ENCODE measurements at regions not wholly inside any gene's neighbourhood (a gene's known extent, or its start where the extent isn't known, plus 50 kb on each side); places are given as distances from the start of the nearest gene placed in this dataset.
"Not testable (repeated sequence)": the region's sequence is repeated elsewhere in the genome, so short reads cannot be mapped to it uniquely, and the experiment has no call there.

GRCh38 chr21:39080366-39080765 is 102.9 kb downstream of the PSMG1 start:
- DNase-seq, result no peak

DNA sequence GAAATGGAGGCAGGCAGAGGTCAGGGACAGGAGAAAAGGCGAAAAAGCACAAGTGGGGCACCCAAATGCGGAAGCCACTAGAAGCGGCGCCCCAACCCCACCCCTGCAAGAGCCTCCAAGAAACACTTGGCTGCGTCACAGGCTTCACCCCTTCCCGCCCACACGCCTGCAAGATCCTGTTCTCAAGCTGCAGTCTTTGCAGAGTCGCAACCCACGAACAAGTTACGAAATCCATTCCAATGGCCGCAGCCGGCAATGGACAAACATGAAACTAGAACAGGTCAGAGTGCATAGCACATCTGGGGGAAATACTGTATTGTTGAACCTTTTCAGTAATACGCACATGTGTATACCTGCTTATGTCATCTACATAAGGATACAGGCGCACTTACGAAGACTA is 103.6 kb downstream of the PSMG1 start:
- DNase-seq, result peak; percentile 99

DNA sequence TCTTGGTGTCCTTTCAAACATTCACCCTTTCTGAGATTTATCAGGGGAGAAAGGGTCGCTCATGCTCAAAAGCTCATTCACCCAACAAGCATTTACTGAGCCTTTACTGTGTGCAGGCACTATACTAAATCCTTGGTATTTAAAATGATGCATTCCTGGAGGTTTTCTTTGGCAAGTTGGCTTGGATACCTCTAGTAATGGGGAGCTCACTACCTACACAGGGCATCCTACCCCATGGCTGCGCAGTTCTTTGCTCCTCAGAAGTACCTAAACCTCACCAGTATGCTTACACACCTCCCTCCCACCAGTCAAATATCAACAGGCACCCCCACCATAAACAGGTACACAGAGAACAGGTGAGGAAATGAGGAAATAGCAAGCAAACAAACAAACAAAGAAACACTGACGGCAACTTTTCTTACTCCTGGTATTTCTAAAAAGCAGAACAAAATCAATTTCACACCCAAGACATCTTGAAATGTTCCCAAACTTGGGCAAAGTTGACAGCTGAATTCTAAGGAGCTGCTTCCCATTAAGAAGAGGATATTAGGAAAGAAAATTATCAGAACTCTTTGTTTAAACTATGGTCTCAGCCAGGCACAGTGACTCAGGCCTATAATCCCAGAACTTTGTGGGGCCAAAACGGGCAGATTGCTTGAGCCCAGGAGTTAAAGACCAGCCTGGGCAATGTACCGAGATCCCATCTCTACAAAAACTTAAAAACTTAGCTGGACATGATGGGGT is 104.8 kb downstream of the PSMG1 start:
- no peak for DNase-seq

DNA sequence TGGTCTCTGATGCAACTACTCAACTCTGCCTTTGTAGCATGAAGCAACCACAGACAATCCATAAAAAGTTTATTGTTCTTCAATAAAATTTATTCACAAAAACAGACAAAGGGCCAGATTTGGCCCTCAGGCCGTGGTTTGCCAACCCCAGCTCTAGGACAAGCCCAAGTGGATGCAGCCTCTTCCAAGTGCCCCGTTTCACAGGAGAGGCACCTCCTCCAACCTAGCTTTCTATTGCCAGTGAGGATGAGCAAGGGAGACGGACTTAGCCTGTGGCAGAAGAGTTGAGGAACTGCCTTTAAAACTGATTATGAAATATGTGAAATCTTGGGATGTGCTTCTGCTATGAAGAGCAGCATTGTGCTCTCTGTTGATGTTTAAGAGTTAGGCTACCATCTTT is 105.4 kb downstream of the PSMG1 start:
- DNase-seq, result peak; percentile 64 to 77 (median 75)

DNA sequence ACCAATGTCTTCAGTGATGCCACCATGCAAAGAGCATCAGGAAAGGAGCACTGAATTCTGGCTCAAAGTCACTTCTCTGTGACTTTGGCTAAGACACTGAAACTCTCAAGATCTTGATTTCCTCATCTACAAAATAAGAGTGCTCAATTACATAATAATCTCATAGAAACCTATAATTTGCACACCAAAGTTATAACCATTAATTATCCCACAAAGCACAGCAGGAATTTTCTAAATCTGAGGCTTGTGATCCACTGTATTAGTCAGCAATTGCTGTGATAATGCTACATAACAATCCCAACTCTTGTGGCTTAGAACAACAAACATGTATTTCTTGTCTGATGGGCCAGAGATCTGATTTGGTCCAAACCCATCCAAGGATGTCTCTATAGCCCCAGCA is 108.7 kb downstream of the PSMG1 start:
- no peak for DNase-seq

DNA sequence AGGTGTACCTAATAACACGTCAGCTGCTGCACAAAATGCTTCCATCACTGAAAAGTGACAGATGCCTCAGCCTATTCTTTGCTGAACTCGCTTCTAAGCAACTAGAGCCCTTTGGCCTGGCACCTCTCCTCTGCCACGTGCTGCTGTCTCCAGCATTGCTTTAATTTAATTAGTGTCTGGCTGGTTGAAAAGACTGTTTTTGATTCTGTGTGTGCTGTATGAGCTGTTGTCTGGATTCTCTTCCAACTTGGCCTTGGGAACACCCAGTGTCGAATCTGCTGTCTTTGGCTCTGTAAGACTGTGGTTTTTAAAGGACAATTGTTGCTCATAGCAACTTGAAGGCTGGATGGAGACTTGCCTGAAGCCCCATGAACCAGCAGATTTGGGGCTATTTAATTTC is 109.5 kb downstream of the PSMG1 start:
- no peak for DNase-seq

DNA sequence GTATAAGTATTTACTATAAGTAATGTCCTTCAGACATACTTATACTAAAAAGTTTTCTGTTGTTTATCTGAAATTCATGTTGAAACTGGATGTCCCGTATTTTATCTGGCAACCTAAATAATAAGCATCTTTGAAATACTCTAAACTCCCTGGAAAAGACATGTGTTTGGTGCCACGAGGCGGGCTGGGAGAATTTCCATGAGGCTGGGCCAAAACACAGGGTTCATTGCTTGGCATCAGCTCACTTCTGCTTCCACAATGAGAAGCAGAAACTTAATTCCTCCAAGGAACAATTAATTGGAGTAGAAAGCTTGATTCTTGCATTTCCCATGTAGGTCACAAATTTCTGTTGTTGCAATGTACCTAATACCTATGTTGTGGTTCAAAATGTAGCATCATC is 110.2 kb downstream of the PSMG1 start:
- DNase-seq, result no peak

GRCh38 chr21:39072468-39072867 is 110.8 kb downstream of the PSMG1 start:
- no peak for DNase-seq

DNA sequence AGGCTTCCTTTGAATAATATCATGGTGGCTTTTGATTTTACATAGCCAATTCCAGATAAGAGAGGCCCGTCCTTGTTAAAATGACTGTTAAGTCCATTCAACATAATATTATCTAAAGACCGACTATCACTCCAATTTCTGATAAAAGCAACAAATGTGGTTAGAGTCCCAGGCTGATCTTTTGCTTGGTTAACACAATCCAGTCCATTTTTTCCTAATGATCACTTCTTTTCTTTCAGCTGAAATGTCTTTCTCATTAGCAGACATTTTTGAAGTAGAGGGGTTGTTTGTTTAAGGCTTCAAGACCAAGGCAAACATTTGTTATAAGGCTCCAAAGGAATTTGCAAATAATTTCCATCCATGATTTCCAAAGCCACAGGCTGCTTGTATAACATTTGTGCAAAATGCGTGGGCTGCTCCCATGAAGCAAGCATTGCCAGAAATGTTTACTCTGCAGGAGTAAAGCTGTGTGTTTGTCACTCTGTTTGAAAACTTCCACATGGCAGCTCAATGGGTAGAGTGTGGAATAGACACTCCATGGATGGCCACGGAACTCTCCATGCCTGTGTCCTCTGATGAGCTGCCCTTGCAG is 111.5 kb downstream of the PSMG1 start:
- DNase-seq, result no peak

DNA sequence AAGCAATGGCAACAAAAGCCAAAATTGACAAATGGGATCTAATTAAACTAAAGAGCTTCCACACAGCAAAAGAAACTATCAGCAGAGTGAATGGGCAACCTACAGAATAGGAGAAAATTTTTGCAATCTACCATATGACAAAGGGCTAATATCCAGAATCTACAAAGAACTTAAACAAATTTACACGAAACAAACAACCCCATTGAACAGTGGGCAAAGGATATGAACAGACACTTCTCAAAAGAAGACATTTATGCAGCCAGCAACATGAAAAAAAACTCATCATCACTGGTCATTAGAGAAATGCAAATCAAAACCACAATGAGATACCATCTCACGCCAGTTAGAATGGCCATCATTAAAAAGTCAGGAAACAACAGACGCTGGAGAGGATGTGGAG is 113.4 kb downstream of the PSMG1 start:
- not testable (repeated sequence) for DNase-seq

DNA sequence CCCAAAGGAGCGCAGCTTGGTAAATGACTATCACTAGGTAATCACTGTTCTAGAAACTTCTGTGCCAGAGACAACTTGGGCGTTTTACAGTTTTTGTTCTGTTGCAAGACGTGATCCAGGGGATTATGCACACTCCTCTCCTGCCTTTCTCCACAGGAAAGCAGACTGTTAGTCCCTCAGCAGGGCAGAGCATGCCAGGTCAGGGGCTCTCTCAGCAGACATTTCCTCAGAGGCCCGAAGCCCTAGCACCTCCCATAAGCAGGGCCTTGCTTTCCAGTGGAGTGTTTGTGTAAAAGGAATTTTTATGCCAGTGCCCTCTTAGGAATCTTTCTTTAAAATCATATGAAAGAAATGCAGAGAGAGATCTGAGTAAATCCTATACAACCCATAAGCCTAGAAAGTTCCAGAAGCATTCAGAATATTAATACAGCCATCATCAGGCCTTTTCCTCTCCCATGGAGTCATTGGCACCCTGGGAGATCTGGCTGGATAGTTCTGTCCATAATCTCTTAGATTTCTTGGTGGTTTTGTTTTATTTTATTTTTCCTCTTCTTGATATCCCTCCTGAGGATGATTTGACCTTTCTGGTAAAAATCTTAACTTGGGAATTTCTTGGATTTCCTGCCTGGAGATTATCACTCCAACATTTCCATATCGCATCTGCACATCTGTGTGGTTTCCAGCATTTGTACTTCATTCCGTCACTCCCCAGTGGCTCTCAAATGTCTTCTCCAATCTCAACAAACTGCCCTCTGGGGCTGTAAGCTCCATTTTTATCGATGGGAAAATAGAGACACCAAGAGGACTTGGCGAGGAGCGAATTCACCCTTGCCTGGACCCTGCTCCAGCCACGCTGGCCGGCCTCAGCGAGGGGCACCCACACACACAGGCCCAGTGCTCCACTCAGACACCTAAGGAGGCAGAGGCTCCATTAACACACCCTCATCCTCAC is 116.1 kb downstream of the PSMG1 start:
- no peak for DNase-seq

- DNase-seq, result no peak
Measured at GRCh38 chr21:39065917-39066316, 117.3 kb downstream of the PSMG1 start.

GRCh38 chr21:39064325-39065012 is 118.8 kb downstream of the PSMG1 start:
- DNase-seq, result no peak

DNA sequence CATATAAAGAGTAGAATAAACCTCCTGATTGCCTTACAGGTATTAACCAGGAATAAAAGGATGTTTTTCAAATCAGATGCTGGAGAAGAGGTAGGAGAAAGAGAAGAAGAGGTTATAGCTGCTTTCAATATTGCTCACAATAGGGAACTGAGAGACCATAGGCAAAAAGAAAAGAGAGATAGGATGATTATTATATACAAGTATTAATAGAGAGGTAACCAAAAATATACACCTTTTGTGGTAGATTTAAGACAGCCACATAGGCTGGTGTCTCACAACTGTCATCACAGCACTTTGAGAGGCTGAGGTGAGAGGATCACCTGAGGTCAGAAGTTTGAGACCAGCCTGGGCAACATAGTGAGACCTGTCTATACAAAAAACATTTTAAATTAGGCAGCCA is 119.7 kb downstream of the PSMG1 start:
- no peak for DNase-seq

GRCh38 chr21:39062196-39062595 is 121.1 kb downstream of the PSMG1 start:
- peak in 1 of 3 donors; percentile 27 for DNase-seq

DNA sequence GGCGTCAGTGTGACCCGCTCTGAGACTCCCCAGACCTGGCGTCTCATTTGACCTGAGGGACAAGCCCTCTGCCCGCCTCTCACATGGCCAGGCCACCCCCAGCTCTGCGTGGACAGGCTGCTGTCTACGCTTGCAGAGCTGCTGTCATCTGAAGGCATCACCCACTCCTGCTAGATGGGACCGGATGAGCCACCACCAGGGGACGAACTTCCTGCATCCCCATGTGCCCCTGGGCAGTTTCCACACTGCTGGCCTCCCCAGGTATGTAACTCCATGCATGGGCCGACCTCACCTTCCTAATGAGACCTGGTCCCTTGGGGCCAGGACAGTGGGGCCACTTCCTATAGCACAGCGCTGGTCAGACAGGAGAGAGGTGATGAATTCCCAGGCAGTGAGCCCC is 121.5 kb downstream of the PSMG1 start:
- DNase-seq, result no peak

DNA sequence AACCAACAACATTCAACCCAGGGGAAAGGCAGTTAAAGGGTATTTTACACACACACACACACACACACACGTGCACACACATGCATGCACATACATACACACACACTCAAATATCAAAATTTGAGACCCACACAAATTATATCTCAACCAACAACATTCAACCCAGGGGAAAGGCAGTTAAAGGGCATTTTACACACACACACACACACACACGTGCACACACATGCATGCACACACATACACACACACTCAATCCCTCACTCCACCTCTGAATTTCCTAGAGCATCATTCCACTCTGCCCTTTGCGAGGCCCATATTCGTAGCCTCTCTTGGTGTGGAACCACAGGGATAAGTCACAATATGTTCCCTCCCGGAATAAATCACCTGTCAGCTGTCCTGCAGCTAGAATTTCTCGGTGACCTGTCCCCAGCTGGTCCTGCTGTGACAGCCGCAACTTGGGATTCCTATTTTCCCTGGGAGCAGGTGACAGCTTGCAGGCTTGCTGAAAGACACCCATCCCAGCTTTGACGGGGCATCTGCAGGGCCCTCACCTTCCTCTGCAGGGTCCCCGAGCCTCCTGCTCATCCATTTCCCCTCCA is 122.7 kb downstream of the PSMG1 start:
- DNase-seq, result no peak

GRCh38 chr21:39057121-39057520 is 126.1 kb downstream of the PSMG1 start:
- no peak for DNase-seq

DNA sequence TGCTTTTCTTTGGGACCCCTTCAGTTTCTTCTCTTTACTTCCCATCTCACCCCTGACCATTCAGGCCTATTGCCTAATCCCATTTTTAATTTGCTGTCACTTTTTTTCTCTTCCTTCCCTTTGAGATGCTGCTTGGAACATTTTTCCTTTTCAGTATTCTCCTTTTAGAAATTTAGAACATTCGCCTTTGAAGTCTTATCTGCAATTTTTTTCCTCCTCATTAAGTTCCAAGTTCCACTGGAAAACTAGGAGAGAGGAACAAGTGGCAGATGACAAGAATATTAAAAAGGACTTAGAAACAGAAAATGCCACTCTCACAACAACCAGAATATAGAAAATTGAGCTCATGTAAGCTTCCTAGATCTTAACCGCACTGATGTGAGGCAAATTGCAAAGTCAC is 126.6 kb downstream of the PSMG1 start:
- no peak for DNase-seq

GRCh38 chr21:39055167-39055767 is 128.0 kb downstream of the PSMG1 start:
- no peak for DNase-seq

GRCh38 chr21:39054066-39054465 is 129.2 kb downstream of the PSMG1 start:
- DNase-seq, result no peak

GRCh38 chr21:39053126-39053525 is 130.1 kb downstream of the PSMG1 start:
- DNase-seq, result no peak
